AG04449 (cell line): ENCODE measurements at regions not wholly inside any gene's neighbourhood (a gene's known extent, or its start where the extent isn't known, plus 50 kb on each side); places are given as distances from the start of the nearest gene placed in this dataset.
"Not testable (repeated sequence)": the region's sequence is repeated elsewhere in the genome, so short reads cannot be mapped to it uniquely, and the experiment has no call there.

Source experiments
- CTCF ChIA-PET: fragments of 350-600 bp; formaldehyde crosslinking; extraction: SDS; loops from one replicate; lab custom pipeline; 2021; ENCODE audit warnings: antibody characterized with exemption; lab: Yijun Ruan, JAX
- POLR2A ChIA-PET: fragments of 400-600, 350-600 bp; formaldehyde crosslinking; extraction: SDS; loops from one replicate; lab custom pipeline; 2020; ENCODE audit warnings: antibody characterized with exemption, inconsistent platforms; lab: Yijun Ruan, JAX
- DNase-seq: peaks from one replicate; pipeline ENCODE4 v3.0.0-alpha.2; 2010; ENCODE audit warnings: low read depth, low spot score
- H3K4me3 ChIP-seq: 2 replicates; pipeline ENCODE4 v1.5.1; 2011; ENCODE audit warnings: low read depth, mild to moderate bottlenecking, control low read depth, low read length
- TF ChIP-seq, protein P1 (sequence below): IDR thresholded peaks from one replicate; pipeline ENCODE4 v1.5.1; 2011; ENCODE audit warnings: mild to moderate bottlenecking, moderate library complexity, low read length, control low read depth, inconsistent platforms; ENCODE audit not compliant: insufficient read depth; ENCODE audit errors: missing control alignments

DNA sequence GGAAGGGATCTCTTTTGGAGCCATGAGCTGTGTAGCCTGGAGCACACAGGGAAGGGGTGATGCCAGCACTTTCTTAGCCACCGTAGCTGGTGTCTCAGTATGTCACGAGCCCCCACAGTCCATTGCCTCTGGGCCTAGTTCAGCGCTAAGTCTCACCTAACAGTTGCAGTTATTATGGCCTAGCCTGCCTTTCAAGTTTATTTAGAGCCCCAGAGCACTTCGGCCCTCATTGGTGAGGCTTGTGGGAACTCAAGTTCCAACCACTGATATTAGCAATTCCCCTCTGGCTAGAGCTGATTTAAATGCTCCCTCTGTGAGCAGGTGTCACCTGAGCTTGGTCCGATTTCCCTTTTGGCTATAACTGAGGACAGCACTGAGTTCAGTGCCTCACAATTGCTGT, 388.4 kb upstream of the MAOA start:
- DNase-seq = no peak
- ChIA-PET CTCF (no interaction called here), POLR2A (no interaction called here)
- H3K4me3 ChIP-seq = no peak overlapping the region
- TF ChIP-seq, protein P1, sequence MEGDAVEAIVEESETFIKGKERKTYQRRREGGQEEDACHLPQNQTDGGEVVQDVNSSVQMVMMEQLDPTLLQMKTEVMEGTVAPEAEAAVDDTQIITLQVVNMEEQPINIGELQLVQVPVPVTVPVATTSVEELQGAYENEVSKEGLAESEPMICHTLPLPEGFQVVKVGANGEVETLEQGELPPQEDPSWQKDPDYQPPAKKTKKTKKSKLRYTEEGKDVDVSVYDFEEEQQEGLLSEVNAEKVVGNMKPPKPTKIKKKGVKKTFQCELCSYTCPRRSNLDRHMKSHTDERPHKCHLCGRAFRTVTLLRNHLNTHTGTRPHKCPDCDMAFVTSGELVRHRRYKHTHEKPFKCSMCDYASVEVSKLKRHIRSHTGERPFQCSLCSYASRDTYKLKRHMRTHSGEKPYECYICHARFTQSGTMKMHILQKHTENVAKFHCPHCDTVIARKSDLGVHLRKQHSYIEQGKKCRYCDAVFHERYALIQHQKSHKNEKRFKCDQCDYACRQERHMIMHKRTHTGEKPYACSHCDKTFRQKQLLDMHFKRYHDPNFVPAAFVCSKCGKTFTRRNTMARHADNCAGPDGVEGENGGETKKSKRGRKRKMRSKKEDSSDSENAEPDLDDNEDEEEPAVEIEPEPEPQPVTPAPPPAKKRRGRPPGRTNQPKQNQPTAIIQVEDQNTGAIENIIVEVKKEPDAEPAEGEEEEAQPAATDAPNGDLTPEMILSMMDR = no peak

DNA sequence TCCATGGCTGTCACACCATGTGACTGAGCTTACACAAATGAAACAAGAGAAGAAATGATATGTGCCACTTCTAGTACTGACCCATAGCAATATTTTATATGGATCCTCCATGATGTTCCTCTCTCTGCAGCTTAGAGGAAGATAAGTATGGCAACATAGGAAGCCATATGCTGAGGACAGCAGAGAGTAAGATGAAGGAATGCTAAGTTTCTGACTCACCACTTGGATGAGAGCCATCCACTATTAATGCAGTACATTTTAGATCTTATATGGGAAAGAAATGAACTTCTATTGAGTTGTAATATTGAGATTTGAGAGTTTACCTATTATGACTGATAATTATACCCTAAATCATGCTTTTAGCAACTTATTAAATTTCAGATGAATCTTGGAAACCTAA, 386.9 kb upstream of the MAOA start:
- H3K4me3 ChIP-seq = no peak overlapping the region
- ChIA-PET CTCF (no interaction called here), POLR2A (no interaction called here)
- TF ChIP-seq, protein P1 = no peak
- DNase-seq = no peak

DNA sequence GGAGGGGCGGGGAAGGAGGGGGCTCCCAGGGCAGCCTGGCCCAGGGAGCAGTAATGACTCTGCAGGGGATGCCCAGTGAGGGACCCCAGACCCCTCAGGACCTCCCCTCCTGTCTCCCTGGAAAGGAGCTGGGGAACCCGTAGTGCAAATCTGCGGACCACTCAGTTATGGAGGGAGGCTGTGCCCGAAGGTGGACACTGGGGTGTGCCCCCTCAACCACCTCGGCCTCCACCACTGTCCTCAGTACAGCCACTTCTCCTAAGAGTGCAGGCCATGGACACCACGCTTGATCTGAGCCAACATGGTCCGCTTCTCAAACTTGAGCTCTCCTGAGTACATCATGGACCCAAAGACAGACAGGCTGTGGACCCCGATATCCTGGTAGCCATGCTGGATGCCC, 378.2 kb upstream of the MAOA start:
- no peak for DNase-seq
- TF ChIP-seq, protein P1 = no peak
- POLR2A ChIA-PET = no interaction called here
- H3K4me3 ChIP-seq = no peak overlapping the region
- CTCF ChIA-PET = no interaction called here

DNA sequence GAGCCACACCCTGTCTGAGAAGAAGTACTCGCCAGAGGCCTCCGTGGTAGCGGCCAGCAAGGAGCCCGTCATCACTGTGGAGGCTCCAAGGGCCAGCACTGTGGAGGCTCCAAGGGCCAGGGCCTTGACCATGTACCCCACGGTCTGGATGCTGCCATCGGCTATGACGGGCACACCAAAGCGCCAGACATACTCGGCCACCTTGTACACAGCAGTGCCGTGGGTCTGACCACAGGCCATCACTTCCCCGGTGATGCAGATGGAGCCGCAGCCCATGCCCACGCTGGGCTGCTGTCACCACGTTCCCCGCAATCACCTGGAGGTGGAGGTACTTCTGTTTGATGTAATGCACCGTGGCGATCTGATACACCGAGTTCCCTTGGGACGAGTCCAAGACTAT, 377.7 kb upstream of the MAOA start:
- POLR2A ChIA-PET = no interaction called here
- no peak for DNase-seq
- TF ChIP-seq, protein P1 = no peak
- CTCF ChIA-PET = no interaction called here
- no peak overlapping the region for H3K4me3 ChIP-seq

DNA sequence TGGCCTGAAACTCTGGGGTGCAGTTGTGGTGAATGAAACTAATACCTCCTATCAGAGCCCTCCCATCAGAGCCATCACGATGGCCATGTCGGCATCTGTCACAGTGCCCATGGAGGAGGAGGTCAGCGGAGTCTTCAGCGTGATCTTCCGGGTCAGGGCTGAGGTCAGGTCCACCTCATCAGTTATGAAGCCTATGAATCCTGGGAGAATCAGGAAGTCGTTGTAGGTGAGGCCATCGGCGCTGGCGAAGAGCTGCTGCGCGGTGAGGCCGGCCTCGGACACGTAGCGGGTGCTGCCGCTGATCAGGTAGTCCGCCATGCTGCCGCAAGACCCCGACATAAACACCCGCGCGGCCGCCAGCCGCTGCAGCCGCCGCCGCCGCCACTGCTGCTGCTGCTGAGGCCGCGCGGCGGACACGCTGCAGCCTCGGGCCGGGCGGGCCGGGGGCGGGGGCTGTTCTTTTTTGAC, 376.7 kb upstream of the MAOA start:
- no peak overlapping the region for H3K4me3 ChIP-seq
- ChIA-PET POLR2A (no interaction called here), CTCF (no interaction called here)
- no peak for DNase-seq
- TF ChIP-seq, protein P1 = no peak

DNA sequence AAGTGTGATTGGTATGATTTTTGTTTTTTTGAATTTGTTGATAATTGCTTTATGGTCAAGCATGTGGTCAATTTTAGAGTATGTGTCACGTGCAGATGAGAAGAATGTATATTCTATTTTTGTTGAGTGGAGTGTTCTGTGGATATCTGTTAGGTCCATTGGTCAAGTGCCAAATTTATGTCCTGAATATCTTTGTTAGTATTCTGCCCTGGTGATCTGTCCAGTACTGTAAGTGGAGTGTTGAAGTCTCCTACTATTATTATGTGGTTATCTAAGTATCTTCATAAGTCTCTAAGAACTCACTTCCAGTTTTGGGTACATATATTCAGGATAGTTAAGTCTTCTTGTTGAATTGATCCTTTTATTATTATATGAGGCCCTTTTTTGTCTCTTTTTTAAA, 372.9 kb upstream of the MAOA start:
- no peak for DNase-seq
- H3K4me3 ChIP-seq = no peak overlapping the region
- ChIA-PET CTCF (no interaction called here), POLR2A (no interaction called here)
- TF ChIP-seq, protein P1 = no peak

DNA sequence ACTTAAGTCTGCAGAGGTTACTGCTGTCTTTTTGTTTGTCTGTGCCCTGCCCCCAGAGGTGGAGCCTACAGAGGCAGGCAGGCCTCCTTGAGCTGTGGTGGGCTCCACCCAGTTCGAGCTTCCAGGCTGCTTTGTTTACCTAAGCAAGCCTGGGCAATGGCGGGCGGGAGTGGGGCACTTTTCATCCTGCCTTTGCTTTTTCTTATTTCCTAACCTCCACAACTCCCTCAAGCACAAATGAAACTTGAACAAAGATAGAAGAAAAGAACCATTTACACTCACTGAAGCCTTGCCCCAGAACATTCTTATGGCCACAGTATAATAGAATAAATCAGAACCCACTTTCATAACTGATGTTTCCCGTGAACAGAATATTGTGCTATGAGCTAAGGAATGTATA, 344.5 kb upstream of the MAOA start:
- POLR2A ChIA-PET, H3K4me3 ChIP-seq, CTCF ChIA-PET, DNase-seq: not testable (repeated sequence)
